ENCODE measurements at regions not wholly inside any gene's neighbourhood (a gene's known extent, or its start where the extent isn't known, plus 50 kb on each side); places are given as distances from the start of the nearest gene placed in this dataset.

DNA sequence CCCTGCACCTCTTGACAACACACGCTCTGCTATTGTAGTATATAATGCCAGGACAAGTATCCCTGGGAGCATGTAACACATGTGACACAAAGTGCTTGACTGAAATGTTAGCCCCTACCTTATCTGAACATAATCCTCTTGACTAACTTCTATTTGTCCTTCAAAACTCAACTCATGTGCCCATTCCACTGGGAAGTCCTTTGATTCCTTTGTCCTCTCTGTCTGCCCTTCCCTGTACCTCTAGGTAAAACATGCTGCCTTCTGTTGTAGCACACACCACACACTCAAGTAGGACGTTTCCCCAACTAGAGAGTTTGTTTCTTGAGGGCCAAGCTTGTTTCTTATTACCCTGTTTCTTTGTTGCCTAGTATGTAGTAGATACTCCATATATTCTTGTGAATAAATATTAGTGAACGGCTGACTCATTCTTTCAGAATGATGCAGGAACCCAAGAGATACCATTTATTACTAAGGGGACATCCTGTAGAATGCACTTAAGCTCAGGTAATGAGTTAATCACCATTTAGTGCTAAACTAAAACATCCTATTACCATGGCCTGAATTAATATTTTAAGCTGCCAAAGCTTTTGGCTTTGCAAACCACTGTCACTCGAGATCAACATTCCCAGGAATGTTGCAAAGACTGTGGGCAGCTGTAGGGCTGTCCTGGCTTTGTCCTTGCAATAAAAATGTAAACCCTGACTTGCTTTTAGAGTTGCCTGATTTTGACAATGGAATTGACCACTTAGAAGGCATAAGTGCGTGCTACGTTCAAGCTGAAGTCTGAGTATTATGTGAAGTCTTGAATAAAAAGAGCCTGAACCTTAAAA is 313.4 kb downstream of the COG6 start:
- no peak for DNase-seq (ENCODE audit: low read depth in 3 of 3)

DNA sequence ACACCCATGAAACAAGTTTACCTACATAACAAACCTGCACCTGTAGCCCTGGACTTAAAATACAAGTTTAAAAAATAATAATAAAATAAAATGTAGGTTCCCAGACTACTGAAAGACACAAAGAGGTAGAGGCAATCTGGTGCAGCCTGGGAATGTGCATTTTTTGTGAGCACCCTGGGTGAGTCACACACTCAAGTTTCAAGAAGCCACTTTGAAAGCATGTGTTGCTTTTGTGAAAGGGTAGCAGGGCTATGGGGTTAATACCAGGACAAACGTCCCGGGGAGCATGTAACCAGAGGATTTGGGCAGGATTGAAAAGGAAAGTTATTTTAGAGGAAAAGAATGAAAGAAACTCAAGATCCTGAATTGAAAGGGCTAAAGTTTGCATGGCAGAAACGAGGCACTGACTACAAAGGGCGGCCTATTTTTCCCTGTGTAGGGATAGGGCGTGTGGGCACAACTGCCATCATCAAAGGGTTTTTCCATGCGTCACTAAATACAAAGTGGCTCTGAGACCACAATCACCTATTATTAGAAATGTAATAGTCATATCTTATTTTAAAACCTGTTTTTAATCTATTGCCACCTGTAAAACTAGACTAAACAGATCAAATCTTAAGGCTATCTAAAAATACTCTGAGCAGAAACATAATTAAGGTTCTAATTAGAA is 314.9 kb downstream of the COG6 start:
- no peak for DNase-seq (ENCODE audit: low read depth in 3 of 3)

DNA sequence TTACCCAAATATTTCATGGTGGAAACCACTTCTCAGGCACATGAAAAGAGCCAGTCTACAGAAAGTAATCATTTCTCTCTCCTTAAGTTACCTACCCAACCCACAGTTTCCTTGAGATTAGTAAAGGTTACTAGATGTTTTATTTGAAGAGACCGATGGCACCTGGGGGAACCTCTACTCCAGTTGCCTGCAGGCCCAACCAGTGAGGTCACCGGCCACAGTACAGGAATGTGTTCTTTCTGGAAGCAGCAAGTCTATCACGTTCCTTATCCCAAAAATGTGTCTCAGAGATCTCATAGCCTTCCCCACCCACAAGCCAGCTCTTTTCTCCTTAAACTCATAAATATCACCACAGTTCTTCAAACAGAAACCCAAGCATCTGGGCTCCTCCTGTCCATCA is 316.1 kb downstream of the COG6 start:
- DNase-seq (ENCODE audit: low read depth in 3 of 3) = no peak

DNA sequence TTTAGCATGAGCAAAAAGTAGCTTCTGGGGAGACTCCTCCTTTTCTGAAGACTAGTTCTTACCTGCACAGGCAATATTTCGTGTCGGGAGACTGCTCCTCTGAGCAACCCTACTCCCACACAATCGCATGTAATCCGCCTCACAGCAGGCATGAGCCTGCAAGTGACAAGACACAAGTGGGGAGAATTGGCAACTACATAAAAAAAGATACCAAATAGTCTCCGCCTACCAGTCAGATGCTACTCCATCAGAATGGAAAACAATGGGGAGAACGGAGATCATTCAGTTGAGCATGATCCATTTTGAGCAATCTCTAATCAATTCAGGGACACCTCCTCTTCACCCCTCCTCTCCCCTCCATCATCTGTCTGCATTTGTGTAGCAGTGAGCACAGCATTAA is 321.0 kb downstream of the COG6 start:
- no peak for DNase-seq (ENCODE audit: low read depth in 3 of 3)

GRCh38 chr13:39981056-39981455 is 325.6 kb downstream of the COG6 start:
- no peak for DNase-seq (ENCODE audit: low read depth in 3 of 3)

- DNase-seq (ENCODE audit: low read depth in 3 of 3) = no peak
Measured at GRCh38 chr13:39982745-39983144, 327.3 kb downstream of the COG6 start.

- no peak for DNase-seq (ENCODE audit: low read depth in 3 of 3)
Measured at GRCh38 chr13:39985071-39985470, 329.6 kb downstream of the COG6 start.

DNA sequence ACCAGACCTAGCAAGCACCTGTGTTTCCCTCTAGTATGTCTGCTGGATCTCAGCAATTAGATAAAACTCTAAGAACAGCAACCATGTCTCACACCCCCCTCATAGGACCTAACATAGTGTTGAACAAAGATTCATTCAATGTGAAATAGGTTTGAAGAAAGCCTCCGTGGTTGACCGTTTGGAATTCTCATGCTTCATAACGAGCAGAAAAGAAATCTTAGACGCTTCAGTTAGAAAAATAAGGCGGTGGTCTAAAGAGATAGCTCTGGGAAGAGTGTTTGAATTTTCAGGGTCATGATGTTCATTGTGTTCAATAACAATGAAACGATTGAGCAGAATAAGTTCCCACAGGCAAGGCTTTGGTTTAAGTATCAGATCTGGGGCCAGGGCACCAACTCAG is 332.9 kb downstream of the COG6 start:
- DNase-seq (ENCODE audit: low read depth in 3 of 3) = no peak

DNA sequence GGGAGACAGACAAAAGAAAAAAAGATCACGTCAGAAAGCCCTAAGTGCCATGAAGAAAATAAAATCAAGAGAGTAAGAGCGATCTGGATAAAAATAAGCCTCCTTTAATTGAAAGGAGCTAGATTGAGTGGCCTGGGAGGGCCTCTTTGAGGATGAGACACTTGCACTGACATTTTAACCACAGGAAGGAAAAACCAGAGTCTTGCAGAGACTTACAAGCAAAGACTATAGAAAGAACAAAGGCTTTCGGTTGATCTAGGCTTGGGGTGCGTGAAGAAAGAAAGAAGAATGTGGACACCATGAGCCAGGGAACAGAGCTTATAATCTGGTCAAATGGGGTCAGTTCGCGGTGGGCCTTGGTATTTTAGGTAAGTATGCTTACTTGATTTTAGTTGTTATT is 342.7 kb downstream of the COG6 start:
- no peak for DNase-seq (ENCODE audit: low read depth in 3 of 3)

DNA sequence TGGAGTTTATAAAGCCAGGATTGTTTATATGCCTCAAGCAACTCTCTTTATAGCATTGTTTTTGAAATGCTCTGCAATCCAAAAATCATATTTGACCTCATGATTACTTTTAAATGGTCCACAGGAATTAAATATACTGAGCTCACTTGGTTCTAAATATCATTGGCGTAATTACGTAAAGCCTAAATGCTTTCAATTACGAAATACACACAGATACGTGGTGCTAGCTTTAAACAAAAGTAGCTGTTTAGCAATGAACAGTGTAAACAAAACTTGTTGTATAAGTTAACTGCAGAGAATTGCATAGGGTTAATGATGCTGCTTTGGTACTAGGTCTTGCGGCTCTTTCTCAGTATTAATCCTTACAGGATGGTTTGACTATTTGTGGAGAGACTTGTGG is 346.6 kb downstream of the COG6 start:
- DNase-seq (ENCODE audit: low read depth in 3 of 3) = no peak

GRCh38 chr13:40013554-40013953 is 358.1 kb downstream of the COG6 start:
- DNase-seq (ENCODE audit: low read depth in 3 of 3) = no peak

- no peak for DNase-seq (ENCODE audit: low read depth in 3 of 3)
Measured at GRCh38 chr13:40016953-40017660, 361.6 kb downstream of the COG6 start.

GRCh38 chr13:40017662-40018262 is 362.3 kb downstream of the COG6 start:
- DNase-seq (ENCODE audit: low read depth in 3 of 3) = no peak

GRCh38 chr13:40023595-40024203 is 368.2 kb downstream of the COG6 start:
- DNase-seq (ENCODE audit: low read depth in 3 of 3) = no peak

GRCh38 chr13:40024204-40024966 is 368.9 kb downstream of the COG6 start:
- DNase-seq (ENCODE audit: low read depth in 3 of 3) = no peak

GRCh38 chr13:40024967-40025714 is 369.7 kb downstream of the COG6 start:
- no peak for DNase-seq (ENCODE audit: low read depth in 3 of 3)

- peak; percentile 44 to 54 (median 45) for DNase-seq (ENCODE audit: low read depth in 3 of 3)
Measured at GRCh38 chr13:40026174-40026585, 370.7 kb downstream of the COG6 start.

- DNase-seq (ENCODE audit: low read depth in 3 of 3) = peak; percentile 37 to 53 (median 44)
Measured at GRCh38 chr13:40026741-40027140, 371.3 kb downstream of the COG6 start.

GRCh38 chr13:40028446-40028845 is 373.0 kb downstream of the COG6 start:
- DNase-seq (ENCODE audit: low read depth in 3 of 3) = no peak

GRCh38 chr13:40031031-40031430 is 375.6 kb downstream of the COG6 start:
- DNase-seq (ENCODE audit: low read depth in 3 of 3) = no peak
